Gastroesophageal sphincter (tissue), 3 donors: ENCODE measurements at regions not wholly inside any gene's neighbourhood (a gene's known extent, or its start where the extent isn't known, plus 50 kb on each side); places are given as distances from the start of the nearest gene placed in this dataset.

ENCODE experiments used
- CTCF ChIP-seq, 4 experiments: fragments of 200-600 bp in 2 of 4; fragments of 450-650 bp in 2 of 4; sonication (generic) in 1 of 4; IDR thresholded peaks; one replicate each; pipeline ENCODE4 v1.5.1; 2017 to 2019; ENCODE audit warnings: antibody characterized with exemption in 4 of 4, mild to moderate bottlenecking in 2 of 4, moderate library complexity in 2 of 4
- EP300 ChIP-seq: sonication (generic); formaldehyde crosslinking; IDR thresholded peaks from one replicate; pipeline ENCODE4 v1.6.1; 2017; ENCODE audit warnings: antibody characterized with exemption, mild to moderate bottlenecking

- no peak for TF ChIP-seq CTCF (IDR thresholded peaks at IDR 0.05)
- TF ChIP-seq EP300: no peak
These were observed 112.0 kb upstream of the OXGR1 start for GRCh38 chr13:97106323-97106722.
